Ishikawa (cell line): ENCODE measurements at regions not wholly inside any gene's neighbourhood (a gene's known extent, or its start where the extent isn't known, plus 50 kb on each side); places are given as distances from the start of the nearest gene placed in this dataset.

ENCODE experiments used
- CEBPB ChIP-seq: IDR thresholded peaks from 2 replicates; pipeline ENCODE4 v1.6.1; 2012
- CREB1 ChIP-seq: IDR thresholded peaks from 2 replicates; pipeline ENCODE4 v1.6.1; 2012; ENCODE audit warnings: low read depth
- EGR1 ChIP-seq: IDR thresholded peaks from 2 replicates; pipeline ENCODE4 v1.6.1; 2012
- EP300 ChIP-seq: IDR thresholded peaks from 2 replicates; pipeline ENCODE4 v1.6.1; 2012; ENCODE audit warnings: borderline replicate concordance
- FOXM1 ChIP-seq: IDR thresholded peaks from 2 replicates; pipeline ENCODE4 v1.6.1; 2012; ENCODE audit warnings: low read depth, borderline replicate concordance
- NFIC ChIP-seq: IDR thresholded peaks from 2 replicates; pipeline ENCODE4 v1.6.1; 2012
- RAD21 ChIP-seq: IDR thresholded peaks from 2 replicates; pipeline ENCODE4 v1.6.1; 2012; ENCODE audit warnings: low read depth
- TAF1 ChIP-seq: IDR thresholded peaks from 2 replicates; pipeline ENCODE4 v1.6.1; 2012; ENCODE audit warnings: low read depth, mild to moderate bottlenecking
- TCF12 ChIP-seq: IDR thresholded peaks from 2 replicates; pipeline ENCODE4 v1.6.1; 2012; ENCODE audit warnings: low read depth
- TEAD4 ChIP-seq: IDR thresholded peaks from 2 replicates; pipeline ENCODE4 v1.6.1; 2012
- YY1 ChIP-seq: IDR thresholded peaks from 2 replicates; pipeline ENCODE4 v1.6.1; 2012; ENCODE audit warnings: low read depth
- ZBTB7A ChIP-seq: IDR thresholded peaks from 2 replicates; pipeline ENCODE4 v1.6.1; 2012; ENCODE audit warnings: low read depth
- TF ChIP-seq, protein P1 (sequence below): IDR thresholded peaks from 2 replicates; pipeline ENCODE4 v1.6.1; 2012
- TF ChIP-seq, protein P2 (sequence below): IDR thresholded peaks from 2 replicates; pipeline ENCODE4 v1.6.1; 2012; ENCODE audit warnings: low read depth, mild to moderate bottlenecking
- TF ChIP-seq, protein P3 (sequence below): IDR thresholded peaks from 2 replicates; pipeline ENCODE4 v1.6.1; 2012

DNA sequence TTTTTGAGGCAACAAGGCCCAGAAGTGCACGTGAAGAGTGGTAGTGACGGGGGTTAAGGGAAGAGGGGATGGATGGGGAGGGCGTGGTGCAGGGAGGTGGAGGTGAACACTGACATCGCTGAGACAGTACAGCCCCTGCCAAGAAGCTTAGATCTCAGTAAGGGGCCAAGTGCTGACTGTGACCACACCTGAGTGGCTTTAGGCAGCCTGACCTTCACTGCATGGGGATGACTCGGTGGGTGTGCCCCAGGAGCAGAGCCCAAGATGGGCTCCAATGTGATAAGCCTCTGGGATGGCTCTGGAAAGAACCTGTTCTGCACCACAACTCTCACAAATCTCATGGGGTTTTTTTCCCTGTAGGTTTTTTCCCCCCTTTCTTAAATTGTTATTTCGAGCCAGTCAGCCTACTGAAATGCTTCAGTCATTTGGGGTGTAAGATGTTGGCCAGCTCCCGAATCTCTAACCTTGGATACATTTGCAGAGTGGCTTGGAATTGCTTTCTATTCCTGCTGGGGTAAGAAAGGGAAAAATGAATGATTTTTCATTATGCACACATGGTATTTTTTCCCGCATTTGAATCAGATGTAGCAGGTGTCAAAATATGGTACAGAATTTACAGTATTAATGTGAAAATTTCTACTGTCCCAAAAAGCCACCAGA, 165.0 kb downstream of the TM9SF2 start:
- TF ChIP-seq CREB1 (no peak), RAD21 (no peak), TCF12 (no peak), FOXM1 (no peak), YY1 (no peak), TEAD4 (no peak)
- TF ChIP-seq, protein P1, sequence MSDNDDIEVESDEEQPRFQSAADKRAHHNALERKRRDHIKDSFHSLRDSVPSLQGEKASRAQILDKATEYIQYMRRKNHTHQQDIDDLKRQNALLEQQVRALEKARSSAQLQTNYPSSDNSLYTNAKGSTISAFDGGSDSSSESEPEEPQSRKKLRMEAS, result no peak

DNA sequence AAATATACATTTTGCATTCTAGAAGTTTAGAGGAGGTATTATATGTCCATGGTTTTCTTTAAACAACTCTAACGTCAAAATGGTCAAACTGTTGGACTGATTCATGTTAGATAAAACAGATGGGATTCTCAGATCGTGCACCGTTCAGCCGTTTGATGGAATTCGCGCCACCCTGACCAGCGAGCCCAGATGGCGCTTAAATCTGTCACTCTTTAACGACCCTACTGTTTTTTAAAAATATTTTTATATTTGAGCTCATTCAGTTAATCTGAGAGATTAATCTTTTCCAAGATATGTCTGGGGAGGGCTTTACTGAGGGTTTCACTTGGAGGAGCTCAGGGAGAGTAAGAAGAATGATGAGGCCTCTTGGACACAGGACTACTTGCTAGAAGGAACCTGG, 164.4 kb downstream of the TM9SF2 start:
- TF ChIP-seq, protein P2, sequence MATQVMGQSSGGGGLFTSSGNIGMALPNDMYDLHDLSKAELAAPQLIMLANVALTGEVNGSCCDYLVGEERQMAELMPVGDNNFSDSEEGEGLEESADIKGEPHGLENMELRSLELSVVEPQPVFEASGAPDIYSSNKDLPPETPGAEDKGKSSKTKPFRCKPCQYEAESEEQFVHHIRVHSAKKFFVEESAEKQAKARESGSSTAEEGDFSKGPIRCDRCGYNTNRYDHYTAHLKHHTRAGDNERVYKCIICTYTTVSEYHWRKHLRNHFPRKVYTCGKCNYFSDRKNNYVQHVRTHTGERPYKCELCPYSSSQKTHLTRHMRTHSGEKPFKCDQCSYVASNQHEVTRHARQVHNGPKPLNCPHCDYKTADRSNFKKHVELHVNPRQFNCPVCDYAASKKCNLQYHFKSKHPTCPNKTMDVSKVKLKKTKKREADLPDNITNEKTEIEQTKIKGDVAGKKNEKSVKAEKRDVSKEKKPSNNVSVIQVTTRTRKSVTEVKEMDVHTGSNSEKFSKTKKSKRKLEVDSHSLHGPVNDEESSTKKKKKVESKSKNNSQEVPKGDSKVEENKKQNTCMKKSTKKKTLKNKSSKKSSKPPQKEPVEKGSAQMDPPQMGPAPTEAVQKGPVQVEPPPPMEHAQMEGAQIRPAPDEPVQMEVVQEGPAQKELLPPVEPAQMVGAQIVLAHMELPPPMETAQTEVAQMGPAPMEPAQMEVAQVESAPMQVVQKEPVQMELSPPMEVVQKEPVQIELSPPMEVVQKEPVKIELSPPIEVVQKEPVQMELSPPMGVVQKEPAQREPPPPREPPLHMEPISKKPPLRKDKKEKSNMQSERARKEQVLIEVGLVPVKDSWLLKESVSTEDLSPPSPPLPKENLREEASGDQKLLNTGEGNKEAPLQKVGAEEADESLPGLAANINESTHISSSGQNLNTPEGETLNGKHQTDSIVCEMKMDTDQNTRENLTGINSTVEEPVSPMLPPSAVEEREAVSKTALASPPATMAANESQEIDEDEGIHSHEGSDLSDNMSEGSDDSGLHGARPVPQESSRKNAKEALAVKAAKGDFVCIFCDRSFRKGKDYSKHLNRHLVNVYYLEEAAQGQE, result no peak
- TF ChIP-seq RAD21 (no peak), EGR1 (no peak), FOXM1 (no peak), NFIC (no peak), TEAD4 (no peak)

DNA sequence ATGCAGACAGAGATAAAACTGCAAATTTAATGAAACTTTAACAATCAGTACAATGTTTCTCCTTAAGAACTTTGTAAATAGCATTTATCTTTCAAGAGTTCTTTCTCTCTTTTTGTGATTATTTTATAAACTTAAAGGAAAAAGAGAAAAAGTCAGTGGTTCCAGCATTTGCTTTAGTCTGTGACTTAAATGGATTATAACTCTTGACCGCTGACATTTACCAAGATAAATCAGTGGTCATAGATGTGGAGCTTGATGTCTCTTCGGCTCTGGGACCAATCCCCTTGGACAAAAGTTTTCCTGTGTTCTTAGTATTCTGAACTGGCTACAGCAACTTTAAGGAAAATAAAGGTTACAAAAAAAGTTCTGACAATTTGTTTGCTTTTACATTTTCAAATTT, 162.6 kb downstream of the TM9SF2 start:
- TF ChIP-seq EP300 (no peak), CREB1 (no peak), TCF12 (no peak), TEAD4 (no peak)

DNA sequence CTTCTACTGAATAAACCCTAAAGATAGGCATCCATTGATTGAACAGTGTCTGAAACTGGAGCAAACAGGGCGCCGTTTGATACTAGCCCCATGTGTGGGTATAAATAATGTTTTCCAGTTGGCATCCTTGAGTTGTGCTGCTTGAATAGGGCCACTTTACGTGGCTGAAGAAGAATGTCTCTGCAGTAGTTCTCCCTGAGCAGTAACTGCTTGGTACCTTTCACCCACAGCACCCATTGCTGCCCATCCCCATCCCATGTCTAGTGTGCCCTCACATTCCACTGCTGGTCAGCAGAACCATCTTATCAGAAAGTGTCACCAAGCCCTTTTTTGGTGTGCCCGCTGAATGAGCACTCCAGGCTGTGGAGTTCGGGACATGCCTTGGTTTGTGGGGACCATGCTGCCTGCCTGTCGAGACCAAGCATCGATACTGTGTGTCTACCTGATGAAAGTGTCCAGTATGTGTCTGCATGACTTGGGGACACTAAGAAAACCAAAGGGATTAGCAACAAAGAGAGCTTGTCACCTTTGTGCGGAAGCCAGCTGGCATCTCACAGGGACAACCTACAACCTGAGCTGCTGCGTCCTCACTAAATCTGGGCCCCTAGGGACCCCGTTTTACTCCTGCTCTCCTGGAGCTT, 162.0 kb downstream of the TM9SF2 start:
- TF ChIP-seq TEAD4, result no peak
- TF ChIP-seq TCF12, result no peak
- TF ChIP-seq EGR1, result no peak
- TF ChIP-seq RAD21, result no peak
- no peak for TF ChIP-seq ZBTB7A
- TF ChIP-seq, protein P1, result no peak
- TF ChIP-seq CEBPB, result no peak
- no peak for TF ChIP-seq EP300
- TF ChIP-seq TAF1, result no peak
- no peak for TF ChIP-seq NFIC
- TF ChIP-seq, protein P3, sequence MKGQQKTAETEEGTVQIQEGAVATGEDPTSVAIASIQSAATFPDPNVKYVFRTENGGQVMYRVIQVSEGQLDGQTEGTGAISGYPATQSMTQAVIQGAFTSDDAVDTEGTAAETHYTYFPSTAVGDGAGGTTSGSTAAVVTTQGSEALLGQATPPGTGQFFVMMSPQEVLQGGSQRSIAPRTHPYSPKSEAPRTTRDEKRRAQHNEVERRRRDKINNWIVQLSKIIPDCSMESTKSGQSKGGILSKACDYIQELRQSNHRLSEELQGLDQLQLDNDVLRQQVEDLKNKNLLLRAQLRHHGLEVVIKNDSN, result no peak
- no peak for TF ChIP-seq FOXM1
- TF ChIP-seq, protein P2, result no peak

DNA sequence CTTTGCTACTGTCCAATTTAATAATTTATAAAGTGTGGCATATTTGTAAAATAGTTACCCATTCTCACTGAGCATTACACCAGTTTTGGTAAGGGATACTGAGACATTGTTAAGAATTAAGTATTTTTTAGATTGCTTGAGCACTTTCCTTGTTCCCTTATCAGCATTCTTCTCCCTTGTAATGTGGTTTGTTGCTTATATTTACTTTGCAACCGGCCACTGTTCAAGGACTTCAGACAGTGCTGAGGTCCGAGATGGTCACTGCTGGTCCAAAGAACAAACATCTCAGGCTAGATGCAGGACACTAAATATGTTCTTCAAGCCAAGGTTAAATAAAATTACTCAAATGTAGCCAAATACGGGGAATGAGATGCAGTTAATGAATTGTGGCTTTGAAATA, 161.4 kb downstream of the TM9SF2 start:
- TF ChIP-seq TAF1, result no peak
- TF ChIP-seq, protein P3, result no peak
- TF ChIP-seq, protein P2, result no peak
- TF ChIP-seq NFIC, result no peak
- no peak for TF ChIP-seq RAD21
- TF ChIP-seq TCF12, result no peak
